Chondrocyte (in vitro differentiated cells): ENCODE measurements at regions not wholly inside any gene's neighbourhood (a gene's known extent, or its start where the extent isn't known, plus 50 kb on each side); places are given as distances from the start of the nearest gene placed in this dataset.
"Not testable (repeated sequence)": the region's sequence is repeated elsewhere in the genome, so short reads cannot be mapped to it uniquely, and the experiment has no call there.

Experiments
- DNase-seq: peaks from one replicate; pipeline ENCODE4 v3.0.0; 2021; ENCODE audit warnings: mixed read lengths, low spot score
- H3K27ac Mint-ChIP-seq: one replicate; pipeline ENCODE4 v1.8.0; 2021; ENCODE audit warnings: mild to moderate bottlenecking, moderate library complexity, mixed read lengths; ENCODE audit not compliant: unreplicated experiment
- H3K27me3 Mint-ChIP-seq: 2 replicates; pipeline ENCODE4 v1.8.0; 2021; ENCODE audit warnings: low read depth, mixed read lengths
- H3K36me3 Mint-ChIP-seq: 2 replicates; pipeline ENCODE4 v1.8.0; 2021; ENCODE audit warnings: low read depth, mixed read lengths
- H3K4me1 Mint-ChIP-seq: 2 replicates; pipeline ENCODE4 v1.8.0; 2021; ENCODE audit warnings: low read depth, mild to moderate bottlenecking, mixed read lengths
- H3K4me3 Mint-ChIP-seq: one replicate; pipeline ENCODE4 v1.8.0; 2021; ENCODE audit warnings: mild to moderate bottlenecking, moderate library complexity, mixed read lengths; ENCODE audit not compliant: unreplicated experiment
- H3K9me3 Mint-ChIP-seq: 2 replicates; pipeline ENCODE4 v1.8.0; 2021; ENCODE audit warnings: low read depth, mixed read lengths
- CTCF ChIP-seq: fragments of 200-600 bp; sonication (generic); IDR thresholded peaks from 2 replicates; pipeline ENCODE4 v1.5.0; 2021; ENCODE audit warnings: antibody characterized with exemption, mild to moderate bottlenecking, moderate library complexity

DNA sequence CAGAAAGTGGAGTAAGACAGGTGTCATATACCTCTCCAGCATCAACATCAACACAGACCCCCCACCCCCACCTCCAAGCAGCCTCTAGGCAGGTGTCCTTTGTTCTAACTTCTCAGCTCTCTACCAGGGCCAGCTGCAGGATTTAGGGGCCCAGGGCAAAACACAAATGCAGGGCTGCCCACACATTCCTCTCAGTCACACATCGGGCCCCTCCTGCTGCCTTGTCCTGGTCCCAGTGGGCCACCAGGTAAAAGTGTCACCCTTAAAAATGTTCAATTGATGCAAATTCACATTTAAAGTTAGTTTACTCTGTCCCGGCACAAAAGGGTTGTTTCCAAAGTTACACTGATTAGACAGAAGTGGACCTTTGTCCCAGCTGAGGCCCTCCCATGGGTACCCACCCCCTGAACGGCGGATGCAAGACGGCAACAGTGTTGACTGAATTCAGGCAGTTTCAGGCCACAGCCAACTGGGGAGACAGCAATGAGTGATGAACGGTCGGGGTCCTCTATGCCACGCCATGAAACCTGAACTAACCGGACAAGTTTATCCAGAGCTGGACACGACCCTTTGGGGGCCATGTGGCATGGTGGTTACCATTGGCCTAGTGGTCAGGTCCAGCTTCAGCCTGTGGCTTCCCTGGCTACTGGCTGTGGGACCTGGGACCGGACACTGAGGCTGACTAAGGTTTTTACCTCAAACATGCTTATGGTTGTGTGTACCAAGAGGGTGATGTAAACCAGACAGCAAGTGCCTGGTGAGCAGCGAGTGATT, 52.2 kb upstream of the UNC93A start:
- no peak overlapping the region for H3K27ac Mint-ChIP-seq
- H3K4me3 Mint-ChIP-seq, result no peak overlapping the region
- peak; percentile 58 for DNase-seq
- no peak for TF ChIP-seq CTCF
- no peaks in the 10 kb centered on the region for H3K36me3 Mint-ChIP-seq
- H3K4me1 Mint-ChIP-seq, result no peaks in the 10 kb centered on the region
- no peaks in the 10 kb centered on the region for H3K9me3 Mint-ChIP-seq
- peaks cover 21% of the 10 kb centered on the region for H3K27me3 Mint-ChIP-seq

GRCh38 chr6:167239470-167239869, 51.6 kb upstream of the UNC93A start:
- not testable (repeated sequence) for H3K36me3 Mint-ChIP-seq, DNase-seq, H3K4me1 Mint-ChIP-seq, H3K27ac Mint-ChIP-seq, H3K4me3 Mint-ChIP-seq, H3K9me3 Mint-ChIP-seq
- peaks cover 18% of the 10 kb centered on the region for H3K27me3 Mint-ChIP-seq

GRCh38 chr6:167240034-167240541, 51.0 kb upstream of the UNC93A start:
- no peak overlapping the region for H3K27ac Mint-ChIP-seq
- no peaks in the 10 kb centered on the region for H3K4me1 Mint-ChIP-seq

More at GRCh38 chr6:167240034-167240541, 51.0 kb upstream of the UNC93A start:
- Mint-ChIP-seq H3K36me3 (no peaks in the 10 kb centered on the region), H3K4me3 (no peak overlapping the region), H3K27me3 (peaks cover 14% of the 10 kb centered on the region), H3K9me3 (no peaks in the 10 kb centered on the region)
- TF ChIP-seq CTCF, result no peak
- DNase-seq, result peak; percentile 90
